ENCODE measurements at regions not wholly inside any gene's neighbourhood (a gene's known extent, or its start where the extent isn't known, plus 50 kb on each side); places are given as distances from the start of the nearest gene placed in this dataset.

GRCh38 chr16:73883126-73883525 lies 413.5 kb upstream of the PSMD7 start:
- Histone ChIP-seq H3K4ac (ENCODE audit: low read depth, low read length) (no peak overlapping the region), H4K8ac (ENCODE audit: low read depth in 2 of 2, low read length in 2 of 2) (no peak overlapping the region), H3K36me3 (ENCODE audit: control insufficient read depth, insufficient read depth, low read length) (no peaks in the 10 kb centered on the region), H4K91ac (ENCODE audit: insufficient read depth, low read depth, low read length) (no peak overlapping the region), H2AFZ (replicated peaks; ENCODE audit: low read length, poor library complexity) (no peak overlapping the region), H3K79me1 (ENCODE audit: low read depth in 1 of 2, low read length in 2 of 2) (no peaks in the 10 kb centered on the region), H3K4me3 (ENCODE audit: insufficient read depth, low read depth, low read length) (no peak overlapping the region), H3K4me2 (ENCODE audit: low read depth, low read length) (no peak overlapping the region), H3K56ac (ENCODE audit: extremely low read depth, insufficient read depth, low read length) (no peak overlapping the region), H2BK20ac (ENCODE audit: low read depth, low read length) (no peak overlapping the region), H2BK120ac (ENCODE audit: low read depth, low read length) (no peak overlapping the region), H3K23ac (ENCODE audit: low read depth, low read length) (no peak overlapping the region), H4K20me1 (ENCODE audit: insufficient read depth, low read length) (no peaks in the 10 kb centered on the region), H3K9me3 (ENCODE audit: control insufficient read depth, insufficient read depth, low read length) (no peaks in the 10 kb centered on the region), H3K9me1 (ENCODE audit: insufficient read depth, low read length) (no peaks in the 10 kb centered on the region), H4K5ac (ENCODE audit: low read depth, low read length) (no peak overlapping the region), H2AK9ac (replicated peaks; ENCODE audit: low read depth, low read length, poor library complexity) (no peak overlapping the region), H3K4me1 (ENCODE audit: control insufficient read depth, insufficient read depth, low read length) (no peaks in the 10 kb centered on the region), H2BK5ac (ENCODE audit: low read depth, low read length, poor library complexity, severe bottlenecking) (no peak overlapping the region), H3K18ac (ENCODE audit: low read depth, low read length) (no peak overlapping the region), H3K14ac (replicated peaks; ENCODE audit: low read depth, low read length) (no peak overlapping the region), H3K27ac (ENCODE audit: insufficient read depth, low read length) (no peak overlapping the region), H2AK5ac (ENCODE audit: low read depth, low read length) (no peak overlapping the region), H3K9ac (ENCODE audit: low read depth, low read length) (no peak overlapping the region), H3K27me3 (ENCODE audit: control insufficient read depth, insufficient read depth, low read length) (no peaks in the 10 kb centered on the region; the same call in 1 of the 2 replicates), H2BK15ac (ENCODE audit: low read depth, low read length) (no peak overlapping the region)
- BruUV-seq (replicated peaks), result no TSS peak
- ChIA-PET CTCF (interaction anchor here (0.6 kb wide), 3 partner anchors 9 to 1484 kb away, joined by 3 to 4 read pairs (median 3); no protein-coding TSS in a partner anchor), POLR2A (ENCODE audit: unreplicated experiment) (no interaction called here)
- DNase-seq, result no peak
- no CpG with 5 or more reads among the region's 2 CpGs for WGBS, 2 experiments (ENCODE audit: extremely low coverage in 2 of 2, insufficient read length in 1 of 2)
- dilution Hi-C loops (cut with HindIII; ENCODE audit: low sequenced_read_pairs, unreplicated experiment) (no loop called here), in situ Hi-C loops (cut with MboI; ENCODE audit: low sequenced_read_pairs) (loop anchor here (25.0 kb wide), 2 partner anchors 1371 to 1646 kb away; no protein-coding TSS in a partner anchor), intact Hi-C loops (cut with micrococcal nuclease) (no loop called here)
- ATAC-seq (ENCODE audit: low read depth), result no peak
- TF ChIP-seq MAZ (IDR thresholded peaks at IDR 0.05; ENCODE audit: borderline replicate concordance, low read depth, low read length) (no peak), MAFK (IDR thresholded peaks at IDR 0.05; ENCODE audit: low read depth, low read length) (no peak), CHD1 (IDR thresholded peaks at IDR 0.05; ENCODE audit: low read depth, low read length) (no peak), POLR2A (IDR thresholded peaks at IDR 0.05; ENCODE audit: low read depth, low read length) (no peak), BHLHE40 (IDR thresholded peaks at IDR 0.05; ENCODE audit: low read depth, low read length) (no peak), RFX5 (IDR thresholded peaks at IDR 0.05; ENCODE audit: low read depth, low read length) (no peak), USF2 (IDR thresholded peaks at IDR 0.05; ENCODE audit: low read depth, low read length) (no peak), CEBPB (IDR thresholded peaks at IDR 0.05; ENCODE audit: low read depth, low read length) (no peak), FOS (IDR thresholded peaks at IDR 0.05; ENCODE audit: low read depth, low read length) (no peak)
